Smooth muscle cell of the brain vasculature (primary cell): ENCODE measurements at regions not wholly inside any gene's neighbourhood (a gene's known extent, or its start where the extent isn't known, plus 50 kb on each side); places are given as distances from the start of the nearest gene placed in this dataset.

Experiments used
- DNase-seq: peaks from one replicate; pipeline ENCODE4 v3.0.0-alpha.2; 2012; ENCODE audit warnings: low read depth, low spot score

DNA sequence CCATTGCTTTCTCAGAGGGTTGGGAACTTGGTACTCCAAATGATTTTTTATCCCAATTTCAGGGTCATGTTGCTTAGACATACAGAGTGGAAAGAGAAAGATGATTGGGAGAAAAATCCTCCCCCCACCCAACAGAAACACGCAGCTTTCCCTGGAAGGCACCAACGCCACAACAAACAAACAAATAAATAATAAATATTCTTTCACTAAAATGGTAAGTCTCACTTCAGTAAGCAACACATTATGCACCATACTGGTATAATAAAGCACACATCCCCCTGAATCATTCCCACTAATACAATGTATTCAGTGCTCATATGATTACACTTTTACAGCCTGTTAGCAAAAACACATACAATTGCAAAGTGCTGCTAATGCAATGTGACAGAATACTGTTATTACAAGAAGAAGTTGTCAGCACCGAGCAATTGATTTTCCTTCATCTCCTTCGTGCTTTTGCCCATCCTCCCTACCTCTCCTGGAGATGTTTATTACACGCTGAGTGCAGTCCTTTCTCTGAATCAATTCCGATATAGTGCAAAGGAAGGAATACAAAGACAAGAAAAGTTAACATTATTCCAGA, 359.9 kb downstream of the TXNL1 start:
- no peak for DNase-seq

DNA sequence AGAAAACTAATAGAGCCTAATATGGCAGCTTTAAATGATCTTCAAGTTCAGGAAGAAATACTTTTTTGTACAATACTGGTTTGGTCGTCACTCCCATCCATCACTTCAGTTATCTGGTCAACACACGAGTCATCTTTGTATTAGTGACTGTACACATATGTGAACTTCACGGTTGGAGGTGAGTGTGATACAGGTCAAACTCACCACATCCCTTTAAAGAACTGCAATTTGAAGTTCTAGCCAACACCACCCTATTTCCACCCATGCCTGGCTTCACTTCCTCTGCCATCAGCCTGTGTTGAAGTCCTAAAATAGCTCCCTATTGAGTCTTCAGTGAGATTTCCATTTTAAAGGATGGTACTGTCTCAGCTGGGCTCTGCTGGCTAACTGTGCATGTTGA, 361.9 kb downstream of the TXNL1 start:
- no peak for DNase-seq

DNA sequence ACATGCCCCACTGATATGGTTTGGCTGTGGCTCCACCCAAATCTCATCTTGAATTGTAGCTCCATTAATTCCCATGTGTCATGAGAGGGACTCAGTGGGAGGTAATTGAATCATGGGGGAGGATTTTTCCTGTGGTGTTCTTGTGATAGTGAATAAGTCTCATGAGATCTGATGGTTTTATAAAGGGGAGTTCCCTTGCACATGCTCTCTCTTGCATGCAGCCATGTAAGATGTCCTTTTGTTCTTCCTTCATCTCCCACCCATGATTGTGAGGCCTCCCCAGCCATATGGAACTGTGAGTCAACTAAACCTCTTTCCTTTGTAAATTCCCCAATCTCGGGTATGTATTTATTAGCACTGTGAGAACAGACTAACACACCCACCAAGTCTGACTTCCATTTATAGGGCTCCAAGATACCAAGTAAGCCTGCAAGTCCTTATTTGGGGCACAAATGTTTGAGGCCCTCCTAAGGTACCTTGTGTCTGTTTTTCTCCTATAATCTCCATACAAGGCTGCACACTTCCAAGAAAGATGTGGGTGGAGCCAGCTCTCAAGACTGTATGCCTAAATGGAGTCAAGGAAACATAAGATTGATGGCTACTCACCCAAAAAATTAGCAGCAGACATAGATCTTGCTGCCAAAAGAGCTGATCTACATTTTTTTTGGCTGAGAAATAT, 364.7 kb downstream of the TXNL1 start:
- no peak for DNase-seq

DNA sequence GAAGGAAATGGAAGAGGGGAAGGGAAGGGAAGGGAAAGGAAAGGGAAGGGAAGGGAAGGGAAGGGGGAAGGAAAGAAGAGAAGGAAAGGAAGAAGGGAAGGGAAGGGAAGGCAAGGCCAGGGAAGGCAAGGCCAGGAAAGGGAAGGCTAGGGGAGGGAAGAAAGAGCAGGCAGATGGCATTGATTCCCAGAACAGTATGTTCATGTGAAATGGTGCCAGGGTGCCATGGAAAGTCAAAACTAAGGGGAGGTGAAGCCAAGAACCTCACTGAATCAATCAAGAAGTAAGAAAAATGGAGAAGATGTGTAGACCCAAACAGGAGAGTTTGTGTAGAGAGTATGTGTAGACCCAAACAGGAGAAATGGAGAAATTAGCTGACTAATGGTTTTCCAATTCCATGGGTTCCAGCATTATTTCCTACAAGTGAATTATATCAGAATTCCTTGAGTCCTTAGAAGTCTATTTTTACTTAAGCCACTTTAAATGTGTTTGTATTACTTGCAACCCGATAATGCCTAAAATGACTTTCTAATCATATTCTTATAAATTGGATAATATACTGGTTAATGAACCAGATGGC, 367.6 kb downstream of the TXNL1 start:
- no peak for DNase-seq

DNA sequence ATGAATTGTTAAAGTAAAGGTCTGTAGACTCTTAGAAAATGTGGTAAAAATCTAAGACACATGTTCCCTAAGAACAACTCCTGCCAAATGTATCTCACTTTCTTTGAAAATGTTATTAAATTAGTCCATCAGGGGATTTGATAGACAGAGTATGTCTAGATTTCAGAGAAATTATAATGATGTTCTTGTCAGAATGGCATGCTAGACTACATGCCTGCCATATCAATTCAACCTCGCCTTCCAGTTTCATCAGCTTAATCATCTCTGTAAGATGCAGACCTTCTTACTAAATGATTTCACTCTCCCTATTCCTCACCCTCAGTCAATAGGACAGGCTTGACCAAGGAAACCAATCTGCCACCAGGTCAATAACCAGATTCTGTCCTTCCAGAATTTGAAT, 368.4 kb downstream of the TXNL1 start:
- DNase-seq, result no peak

DNA sequence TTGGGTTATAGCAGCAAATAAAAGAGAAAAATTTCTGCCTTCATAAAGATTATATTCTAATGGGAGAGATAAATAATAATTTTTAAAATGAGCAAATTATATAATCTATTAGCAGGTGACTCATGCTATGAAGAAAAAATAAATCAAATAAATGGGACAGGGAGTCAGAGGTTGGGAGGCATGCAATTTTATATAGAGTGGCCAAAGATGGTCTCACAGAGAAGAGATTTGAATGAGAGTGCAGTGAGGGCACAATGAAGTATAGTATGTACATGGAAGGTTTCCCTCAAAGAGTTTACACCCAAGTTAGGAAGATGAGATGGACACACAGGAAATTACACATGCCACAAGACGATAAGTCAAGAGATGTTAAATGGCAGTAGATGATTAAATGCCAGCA, 369.4 kb downstream of the TXNL1 start:
- DNase-seq, result no peak

DNA sequence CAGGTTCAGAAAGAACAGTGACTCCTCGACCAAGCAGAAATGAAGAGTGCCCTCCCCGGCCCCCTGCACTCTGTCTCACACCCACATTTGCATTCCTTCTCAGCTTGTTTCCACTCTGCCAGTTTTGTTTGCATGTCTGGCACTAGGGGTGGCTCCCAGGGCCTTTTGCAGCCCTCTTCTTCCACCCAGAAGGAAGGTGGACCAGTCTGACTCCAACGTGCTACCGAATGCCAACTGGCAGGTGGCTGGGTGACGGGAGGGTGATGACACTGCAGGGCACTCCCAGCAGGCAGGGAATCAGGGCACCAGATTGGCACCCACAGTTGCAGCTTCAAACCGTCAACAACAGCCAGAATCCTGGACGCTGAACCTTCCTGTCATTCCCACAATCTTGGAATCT, 371.1 kb downstream of the TXNL1 start:
- DNase-seq, result no peak

DNA sequence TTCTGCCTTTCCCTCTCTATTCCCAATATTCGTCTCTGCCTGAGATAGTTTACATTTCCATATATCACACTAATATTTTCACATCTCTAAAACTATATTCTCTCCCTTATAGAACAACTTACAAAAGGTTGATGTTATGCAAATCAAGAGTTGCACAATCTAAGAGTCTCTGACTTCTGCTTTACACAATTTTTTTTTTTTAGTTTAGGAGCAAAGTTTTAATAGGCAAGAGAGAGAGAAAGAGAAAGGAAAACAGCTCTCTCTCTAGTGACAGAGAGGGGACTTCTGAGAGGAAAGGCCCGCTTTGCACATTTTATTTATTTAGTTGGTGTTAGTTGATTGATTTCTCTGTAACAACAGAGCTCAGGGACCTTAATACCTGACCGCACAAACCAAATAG, 380.2 kb downstream of the TXNL1 start:
- DNase-seq, result no peak

DNA sequence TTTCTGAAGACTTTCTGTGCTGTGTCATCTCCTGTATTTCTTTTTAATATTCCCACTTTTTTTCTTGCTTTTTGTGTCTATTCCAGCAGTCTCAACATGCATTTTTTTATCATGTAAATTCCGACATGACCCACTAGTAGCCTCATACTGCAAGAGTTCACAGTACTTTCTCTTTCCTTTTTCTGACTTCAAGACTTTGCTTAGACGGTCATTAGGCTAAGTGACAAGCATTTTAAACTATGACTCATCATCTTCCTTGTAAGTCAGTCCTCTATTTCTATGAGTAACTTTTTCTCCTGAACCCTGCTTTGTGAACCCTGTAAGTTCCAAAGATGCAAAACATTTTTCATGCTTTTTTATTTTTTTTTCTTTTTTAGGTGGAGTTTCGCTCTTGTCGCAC, 381.2 kb downstream of the TXNL1 start:
- DNase-seq, result no peak

DNA sequence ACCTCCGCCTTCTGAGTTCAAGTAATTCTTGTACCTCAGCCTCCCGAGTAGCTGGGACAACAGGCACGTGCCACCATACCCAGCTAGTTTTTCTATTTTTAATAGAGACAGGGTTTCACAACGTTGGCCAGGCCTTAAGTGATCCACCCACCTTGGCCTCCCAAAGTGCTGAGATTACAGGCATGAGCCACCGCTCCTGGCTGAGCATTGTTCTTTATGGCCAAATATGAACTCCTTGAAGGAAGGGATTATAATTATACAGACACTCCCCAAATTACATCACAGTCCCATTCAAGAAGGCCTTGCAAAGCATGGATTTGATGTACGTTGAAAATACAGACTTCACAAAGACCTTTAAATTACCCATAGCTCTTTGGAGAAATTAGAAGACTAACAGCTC, 381.7 kb downstream of the TXNL1 start:
- DNase-seq, result no peak

DNA sequence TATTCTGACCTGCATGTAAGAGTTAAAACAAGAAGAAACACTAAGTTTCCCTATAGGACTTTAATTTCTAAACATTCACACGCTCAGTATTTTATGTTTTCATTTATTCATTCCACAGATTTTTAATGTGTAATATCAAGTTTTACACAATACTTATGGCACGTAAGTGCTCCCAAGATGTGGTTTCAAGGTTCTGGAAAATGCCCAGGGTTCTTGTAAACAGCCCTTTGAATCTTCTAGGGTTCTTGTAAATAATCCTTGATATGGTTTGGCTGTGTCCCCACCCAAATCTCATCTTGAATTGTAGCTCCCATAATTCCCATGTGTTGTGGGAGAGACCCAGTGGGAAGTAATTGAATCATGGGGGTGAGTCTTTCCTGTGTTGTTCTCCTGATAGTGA, 383.0 kb downstream of the TXNL1 start:
- DNase-seq, result no peak

DNA sequence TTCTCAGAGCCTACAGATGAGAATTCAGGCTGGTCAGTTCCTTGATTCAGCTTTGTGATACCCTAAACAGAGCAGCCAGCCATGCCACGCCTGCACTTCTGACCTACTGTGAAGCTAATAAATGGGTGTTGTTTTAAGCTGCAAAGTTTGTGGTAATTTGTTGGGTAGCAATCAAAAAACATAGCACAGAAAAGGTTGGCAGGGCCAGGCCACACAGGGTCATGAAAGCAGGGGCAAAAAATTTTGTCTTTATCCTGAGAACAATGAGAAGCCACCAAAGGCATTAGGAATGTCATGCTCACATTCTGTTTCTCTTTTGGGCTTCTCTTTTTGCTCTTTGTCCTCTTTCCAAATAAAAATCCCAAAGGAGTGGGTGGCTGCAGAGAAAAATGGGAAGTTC, 385.9 kb downstream of the TXNL1 start:
- no peak for DNase-seq

DNA sequence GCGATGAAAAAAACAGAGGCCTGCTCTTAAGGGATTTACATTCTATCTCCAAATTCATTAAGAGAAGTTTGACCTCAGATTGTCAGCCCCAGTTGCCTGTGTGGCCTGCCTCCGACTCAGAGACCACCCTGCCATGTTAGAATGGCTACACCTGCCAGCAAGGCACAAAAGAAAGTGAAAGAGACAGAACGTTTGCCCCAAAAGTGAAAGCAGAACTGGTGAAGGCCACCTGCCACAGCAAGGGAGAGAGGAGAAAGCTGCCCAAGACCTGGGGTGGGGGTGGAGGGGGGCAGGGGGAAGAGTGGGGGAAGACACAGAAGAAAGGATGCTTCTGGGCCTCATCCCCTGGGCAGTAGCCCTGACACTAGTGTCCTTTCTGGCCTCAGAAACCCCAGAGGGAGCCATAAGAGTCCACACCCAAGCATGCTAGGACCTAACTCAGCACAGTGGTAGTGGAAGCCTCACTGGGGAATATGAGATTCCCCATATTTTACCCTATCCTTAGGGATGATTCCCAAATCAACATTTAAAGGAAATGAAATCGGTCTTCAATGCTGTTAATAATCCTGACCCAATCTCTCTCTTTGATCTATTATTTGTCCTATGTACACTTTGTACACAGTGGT, 389.7 kb downstream of the TXNL1 start:
- no peak for DNase-seq

DNA sequence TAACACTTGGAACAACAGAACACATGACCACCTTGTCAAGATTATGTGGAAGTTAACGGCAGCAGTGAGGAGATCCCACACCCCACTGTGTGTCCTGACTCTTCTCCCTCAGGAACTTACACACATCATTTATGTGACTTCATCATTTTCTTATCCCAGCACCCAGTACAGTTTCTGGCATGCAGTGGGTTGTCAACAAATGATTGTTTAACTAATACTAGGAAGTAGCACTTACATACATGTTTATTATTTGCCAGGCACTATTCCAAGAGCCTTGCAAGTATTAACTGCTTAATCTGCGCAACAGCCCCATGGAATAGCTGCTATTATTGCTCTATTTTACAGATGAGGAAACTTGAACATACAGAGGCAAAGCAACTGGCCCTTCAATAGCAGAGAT, 391.5 kb downstream of the TXNL1 start:
- no peak for DNase-seq

DNA sequence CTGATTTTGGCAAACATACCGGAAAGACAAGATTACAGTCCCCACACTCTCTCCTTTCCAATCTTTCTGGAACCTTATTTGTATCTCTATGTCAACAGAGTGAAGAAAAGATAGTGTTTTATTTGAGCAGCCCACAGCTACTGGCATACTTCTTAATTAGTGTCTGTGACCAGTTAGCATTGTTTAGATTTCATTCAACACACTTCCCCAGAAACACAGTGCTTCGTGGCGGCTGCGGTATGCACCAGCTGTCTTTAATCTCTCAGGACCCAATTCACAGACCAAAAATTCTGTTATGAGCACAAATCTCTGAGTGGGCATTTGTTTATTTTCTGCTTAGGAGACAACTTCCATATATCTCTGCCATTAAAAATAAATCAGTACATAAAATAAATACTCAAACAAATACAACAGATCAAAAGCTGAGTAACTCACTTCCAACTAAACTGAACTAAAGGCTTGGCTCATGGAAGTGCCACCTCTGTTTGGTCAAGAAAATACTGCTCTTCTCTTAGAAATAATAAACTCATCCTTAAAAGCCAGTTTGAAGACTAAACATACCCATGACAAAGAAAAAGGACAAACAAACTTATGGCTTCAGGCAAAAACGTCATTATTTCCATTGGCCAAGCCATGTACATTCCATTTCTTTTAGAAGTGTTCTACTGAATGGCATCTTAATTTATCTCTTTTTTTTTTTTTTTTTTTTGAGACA, 392.4 kb downstream of the TXNL1 start:
- no peak for DNase-seq

DNA sequence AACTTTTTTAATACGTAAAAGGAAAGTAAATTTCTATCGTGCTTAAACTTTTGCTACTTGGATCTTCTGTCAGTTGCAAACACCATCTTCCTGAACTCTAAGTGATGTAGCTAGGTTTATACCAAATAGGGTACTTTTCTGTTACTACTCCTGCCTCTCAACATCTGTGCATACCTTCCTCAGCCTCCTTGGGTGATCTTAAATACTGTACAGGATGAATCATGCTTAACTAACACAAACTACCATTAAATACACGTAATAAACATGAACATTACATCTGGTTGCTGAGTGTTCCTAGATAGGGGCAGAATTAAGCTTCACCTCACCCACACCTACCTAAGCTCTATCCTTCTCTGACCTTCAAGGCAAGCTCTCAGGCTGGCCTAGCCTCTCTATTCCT, 398.0 kb downstream of the TXNL1 start:
- no peak for DNase-seq

DNA sequence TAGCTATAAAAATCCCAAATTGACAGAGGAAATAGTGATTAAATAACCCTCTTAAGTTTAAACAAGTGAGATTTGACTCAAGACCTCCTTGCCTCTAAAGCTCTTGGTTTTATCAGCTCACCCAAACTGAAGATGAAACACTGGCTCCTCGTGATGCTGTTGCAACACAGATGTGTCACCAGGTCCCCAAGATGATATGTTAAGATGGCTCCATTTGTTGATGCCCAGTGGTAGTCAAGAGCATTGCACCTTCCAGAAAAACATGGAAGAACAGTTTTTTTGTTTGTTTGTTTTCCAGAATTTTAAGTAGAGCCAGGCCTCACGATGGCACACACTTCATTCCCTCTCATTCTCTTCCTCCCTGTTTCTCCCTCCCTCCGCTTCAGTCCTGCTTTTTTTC, 399.8 kb downstream of the TXNL1 start:
- DNase-seq, result no peak

DNA sequence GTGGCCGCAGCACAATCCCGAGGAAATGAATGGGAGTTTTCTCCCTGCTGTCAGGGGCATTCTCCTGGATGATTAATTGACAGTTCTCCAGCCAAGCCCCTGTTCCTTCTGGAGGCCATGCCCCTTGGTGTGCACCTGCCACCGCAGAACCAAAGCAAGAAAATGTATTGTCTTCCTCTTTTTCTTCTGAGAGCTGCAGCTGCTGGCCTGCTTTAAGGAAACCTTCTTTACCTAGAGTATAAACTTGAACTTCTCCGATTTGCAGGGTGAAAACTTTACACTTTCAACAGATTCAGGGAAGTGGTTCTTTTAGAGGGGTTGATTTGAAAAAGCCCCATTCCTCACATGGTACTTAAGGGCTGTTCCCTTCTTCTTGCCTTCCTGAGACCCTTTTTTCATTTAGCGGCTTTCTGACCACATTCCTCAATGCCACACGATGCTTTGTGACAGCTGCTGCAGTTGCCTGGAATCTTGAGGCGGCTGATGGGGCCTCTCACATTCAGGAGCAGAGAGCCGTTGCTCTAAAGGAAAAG, 402.8 kb downstream of the TXNL1 start:
- no peak for DNase-seq

DNA sequence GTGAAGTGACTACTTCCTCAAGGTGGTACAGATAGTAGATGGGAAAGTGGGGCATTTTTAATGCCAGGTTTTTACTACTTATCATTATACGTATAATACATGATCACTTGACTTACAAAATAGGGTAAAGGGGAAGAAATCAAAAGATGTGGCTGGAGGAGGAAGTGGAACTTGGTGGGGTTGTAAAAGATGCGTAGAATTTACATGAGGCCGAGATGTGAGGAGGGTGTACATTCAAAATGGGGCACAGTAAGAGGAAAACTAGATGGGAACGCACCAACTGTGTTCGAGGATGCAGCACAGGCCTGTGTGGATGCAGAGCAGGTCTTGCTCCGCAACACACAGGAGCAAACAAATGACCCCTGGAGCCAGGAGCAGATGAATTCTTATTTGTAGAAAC, 403.3 kb downstream of the TXNL1 start:
- no peak for DNase-seq

DNA sequence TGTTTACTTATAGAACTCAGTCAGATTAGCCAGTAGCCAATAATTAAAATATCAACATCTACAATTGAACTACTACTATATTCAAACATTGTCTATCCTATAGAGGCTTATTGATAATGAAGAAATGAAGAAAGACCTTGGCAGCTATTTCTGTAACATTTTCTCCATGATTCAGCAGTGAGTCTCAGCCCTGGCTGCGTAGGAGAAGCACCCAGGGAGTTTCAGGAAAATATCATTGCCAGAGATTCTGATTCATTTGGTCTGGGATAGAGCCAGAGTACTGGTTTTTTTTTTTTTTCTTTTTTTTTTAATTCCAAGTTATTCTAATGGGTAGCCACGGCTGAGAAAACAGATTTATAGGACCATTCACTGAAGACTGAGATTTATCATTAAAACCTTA, 404.8 kb downstream of the TXNL1 start:
- peak; percentile 51 for DNase-seq

DNA sequence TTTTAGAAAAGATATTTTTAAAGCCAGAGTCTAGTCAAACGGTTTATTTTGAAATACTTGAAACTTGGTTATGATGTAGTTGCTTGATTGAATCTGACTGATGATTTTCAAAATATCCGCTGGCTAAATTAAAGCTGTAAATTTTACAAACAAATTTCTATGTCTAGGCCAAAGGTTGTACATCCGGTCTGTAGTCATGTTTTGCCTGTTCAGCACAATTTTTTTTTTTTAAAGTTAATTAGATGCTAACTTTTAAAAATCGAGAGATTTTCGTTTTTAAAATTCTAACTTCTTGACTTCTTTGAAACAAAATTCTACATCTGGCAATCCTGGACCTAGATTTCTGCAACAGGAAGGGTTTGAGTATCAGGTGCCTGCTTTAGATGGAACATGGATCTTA, 412.4 kb downstream of the TXNL1 start:
- DNase-seq, result no peak
